ENCODE measurements at regions not wholly inside any gene's neighbourhood (a gene's known extent, or its start where the extent isn't known, plus 50 kb on each side); places are given as distances from the start of the nearest gene placed in this dataset.
"Not testable (repeated sequence)": the region's sequence is repeated elsewhere in the genome, so short reads cannot be mapped to it uniquely, and the experiment has no call there.

DNA sequence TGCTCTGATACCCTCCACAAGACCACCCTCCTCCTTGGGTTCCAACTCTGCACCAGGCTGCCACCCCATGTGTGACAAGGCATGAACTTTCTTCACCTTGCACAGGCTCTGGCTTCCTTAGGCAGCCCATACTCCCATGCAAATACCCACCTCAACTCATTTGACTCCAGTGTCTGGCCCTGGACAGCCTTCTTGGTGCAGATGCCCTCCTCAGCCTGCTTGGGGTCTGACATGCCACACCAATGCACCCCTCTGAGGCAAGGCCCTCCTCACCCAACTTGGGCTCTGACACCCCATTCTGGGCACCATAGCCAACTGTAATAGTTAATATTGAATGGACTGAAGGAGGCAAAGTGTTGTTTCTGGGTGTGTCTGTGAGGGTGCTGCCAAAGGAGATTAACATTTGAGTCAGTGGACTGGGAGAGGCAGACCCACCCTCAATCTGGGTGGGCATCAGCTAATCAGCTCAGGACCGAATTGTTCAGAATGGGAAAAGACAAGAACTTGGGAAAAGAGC is 115.0 kb upstream of the EPB41L4A start:
- DNase-seq (ENCODE audit: low read depth in 2 of 2) = no peak

DNA sequence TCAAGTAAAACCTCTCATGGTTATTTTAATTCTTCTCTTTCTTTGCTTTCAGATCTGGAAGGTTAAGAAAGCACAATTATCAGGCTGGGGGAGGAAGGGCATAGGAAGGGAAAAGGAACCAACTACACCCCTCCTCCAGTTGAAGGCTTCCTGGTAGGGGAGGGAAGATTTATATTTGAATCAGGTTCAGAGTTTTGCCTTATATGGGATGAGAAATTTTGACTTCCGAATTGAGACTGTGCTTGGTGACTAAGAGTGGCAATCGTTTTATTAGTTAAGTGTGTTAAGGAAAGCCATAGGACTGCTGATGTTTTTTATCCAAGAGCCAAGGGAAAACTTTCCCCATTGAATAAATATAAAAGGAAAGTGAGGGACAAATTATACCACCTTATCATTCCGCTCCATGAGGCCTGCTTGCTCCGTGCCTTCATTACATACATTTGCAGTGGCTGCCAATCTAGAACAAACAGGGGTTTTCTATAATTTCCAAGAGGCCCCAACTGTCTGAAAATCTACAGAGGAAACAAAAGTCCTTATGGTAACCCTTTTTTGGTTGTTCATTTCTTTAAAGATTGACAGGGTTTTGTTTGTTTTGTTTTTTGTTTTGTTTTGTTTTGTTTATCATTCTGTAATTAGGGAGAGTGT is 115.7 kb upstream of the EPB41L4A start:
- no peak for DNase-seq (ENCODE audit: low read depth in 2 of 2)

DNA sequence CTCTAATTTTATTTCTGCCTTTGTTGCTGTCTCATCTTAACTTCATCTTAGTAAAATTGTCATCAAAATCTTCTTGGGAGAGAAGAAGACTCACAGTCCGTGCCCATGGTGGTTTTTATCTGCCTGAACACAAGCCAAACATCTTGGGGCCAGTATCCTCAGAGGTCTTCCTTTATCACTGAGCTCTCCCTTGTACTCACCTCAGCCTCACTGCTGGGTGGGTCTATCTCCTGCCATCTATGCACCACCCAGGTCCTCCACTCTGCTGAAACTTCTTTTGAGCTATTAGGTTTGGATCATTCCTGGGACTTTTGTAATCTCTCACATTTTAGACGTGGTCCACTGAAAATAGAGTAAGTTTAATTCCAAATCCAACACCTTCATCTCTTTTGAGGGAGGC is 116.3 kb upstream of the EPB41L4A start:
- DNase-seq (ENCODE audit: low read depth in 2 of 2) = no peak

DNA sequence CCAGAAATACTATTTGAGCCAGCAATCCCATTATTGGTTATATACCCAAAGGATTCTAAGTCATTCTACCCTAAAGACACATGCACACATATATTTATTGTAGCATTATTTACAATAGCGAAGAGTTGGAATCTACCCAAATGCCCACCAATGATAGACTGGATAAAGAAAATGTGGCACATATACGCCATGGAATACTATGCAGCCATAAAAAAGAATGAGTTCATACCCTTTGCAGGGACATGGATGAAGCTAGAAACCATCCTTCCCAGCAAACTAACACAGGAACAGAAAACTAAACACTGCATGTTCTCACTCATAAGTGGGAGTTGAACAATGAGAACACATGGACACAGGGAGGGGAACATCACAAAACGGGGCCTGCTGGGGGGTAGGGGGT is 125.5 kb upstream of the EPB41L4A start:
- DNase-seq (ENCODE audit: low read depth in 2 of 2) = not testable (repeated sequence)

DNA sequence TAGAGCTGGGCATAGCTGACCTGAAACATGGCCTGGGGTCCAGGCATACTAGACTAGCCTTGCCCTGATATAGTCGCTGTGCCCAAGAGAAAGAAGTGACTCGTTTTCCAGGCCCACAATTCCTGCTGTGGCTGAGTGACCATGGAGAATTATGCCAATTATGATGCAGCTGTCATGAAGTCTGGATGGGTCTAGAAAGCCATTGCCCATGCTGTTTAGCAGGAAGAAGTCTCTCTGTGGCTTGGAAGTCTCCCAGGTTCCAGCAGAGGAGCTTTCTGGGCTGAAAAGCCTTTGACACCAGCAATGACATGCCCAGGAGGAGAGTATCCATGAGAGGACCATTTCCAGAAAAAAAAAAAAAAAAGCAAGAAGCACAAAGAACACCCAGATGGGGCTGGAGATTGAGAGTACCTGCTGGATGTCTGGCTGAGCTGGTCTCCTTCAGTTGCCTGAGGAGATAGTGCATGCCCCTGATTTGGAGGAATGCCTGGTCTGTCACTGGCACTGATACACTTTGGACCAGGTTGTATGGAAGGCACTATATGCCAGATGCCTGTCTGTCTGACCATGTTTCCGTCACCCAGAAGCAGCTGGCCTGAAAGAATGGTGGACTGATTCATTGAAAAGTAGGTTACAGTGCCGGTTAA is 128.0 kb upstream of the EPB41L4A start:
- no peak for DNase-seq (ENCODE audit: low read depth in 2 of 2)

DNA sequence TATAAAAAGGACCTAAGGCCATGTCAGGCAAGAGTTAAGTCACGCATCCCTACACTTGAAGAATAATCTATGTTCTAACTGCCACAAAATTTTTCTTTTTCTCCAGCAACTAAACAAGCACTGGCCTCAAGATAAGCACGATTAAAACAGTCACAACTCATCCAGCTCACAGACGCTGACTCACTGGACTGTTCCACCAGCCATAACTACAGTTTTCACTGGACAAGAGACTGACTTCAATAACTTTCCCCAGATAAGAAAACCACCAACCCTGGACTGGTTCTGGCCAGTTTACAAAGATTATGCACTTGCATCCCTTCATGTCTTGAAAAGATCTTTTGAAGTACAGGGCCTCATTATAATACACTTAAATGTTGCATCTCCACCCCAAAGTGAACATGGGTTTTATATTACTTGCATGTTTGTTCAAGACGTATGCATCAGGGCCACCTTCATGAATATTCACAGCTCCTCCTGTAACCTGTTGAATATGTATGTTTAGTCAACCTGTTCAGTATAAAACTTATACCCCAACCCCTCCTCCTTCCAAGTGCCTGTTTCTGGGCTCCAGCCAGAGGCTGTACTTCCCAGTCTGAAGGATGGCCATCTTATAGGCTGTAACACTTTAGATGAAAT is 129.3 kb upstream of the EPB41L4A start:
- no peak for DNase-seq (ENCODE audit: low read depth in 2 of 2)

DNA sequence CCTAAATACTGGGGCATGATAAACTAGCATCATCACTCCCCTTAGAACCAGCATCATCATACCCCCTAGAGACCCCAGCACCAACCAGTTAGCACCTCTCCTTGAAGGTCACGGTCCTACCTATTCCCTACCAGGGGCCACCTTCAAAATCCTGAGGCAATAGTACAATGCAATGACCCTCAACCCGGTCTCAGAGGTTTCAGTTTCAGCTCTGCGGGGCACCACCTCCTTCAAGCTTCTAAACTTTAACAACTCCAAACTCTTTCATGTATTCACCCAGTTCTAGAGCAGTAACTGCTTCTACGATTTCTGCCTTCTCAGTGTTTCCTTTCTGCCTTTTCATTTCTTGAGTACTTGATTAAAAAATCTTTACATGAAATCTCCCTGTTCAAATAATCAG is 130.1 kb upstream of the EPB41L4A start:
- DNase-seq (ENCODE audit: low read depth in 2 of 2) = no peak

DNA sequence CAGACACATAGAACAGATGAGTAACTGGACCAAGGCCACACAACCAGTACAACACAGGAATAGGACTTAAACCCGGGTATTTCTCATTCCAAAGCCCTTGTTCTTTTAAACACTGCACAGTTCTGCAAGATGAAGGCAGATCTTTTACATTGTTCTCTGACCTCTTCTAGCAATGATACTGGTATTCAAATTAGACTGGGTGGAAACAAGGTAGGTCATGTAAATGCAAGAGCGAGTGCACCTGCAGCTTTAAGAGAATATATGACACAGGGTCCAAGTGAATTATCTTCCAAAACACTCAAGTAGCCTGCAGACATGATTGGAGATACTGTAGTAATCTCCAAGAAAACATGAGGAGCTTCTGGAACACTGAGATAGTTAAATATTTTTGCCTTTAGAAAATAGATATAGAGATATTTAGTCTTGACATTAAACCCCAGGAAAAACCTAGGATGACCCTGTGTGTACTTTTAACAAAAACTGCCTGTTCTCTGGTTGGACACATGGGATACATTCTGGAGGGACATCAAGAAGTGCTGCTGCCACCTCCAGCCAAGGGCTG is 130.6 kb upstream of the EPB41L4A start:
- DNase-seq (ENCODE audit: low read depth in 2 of 2) = no peak

DNA sequence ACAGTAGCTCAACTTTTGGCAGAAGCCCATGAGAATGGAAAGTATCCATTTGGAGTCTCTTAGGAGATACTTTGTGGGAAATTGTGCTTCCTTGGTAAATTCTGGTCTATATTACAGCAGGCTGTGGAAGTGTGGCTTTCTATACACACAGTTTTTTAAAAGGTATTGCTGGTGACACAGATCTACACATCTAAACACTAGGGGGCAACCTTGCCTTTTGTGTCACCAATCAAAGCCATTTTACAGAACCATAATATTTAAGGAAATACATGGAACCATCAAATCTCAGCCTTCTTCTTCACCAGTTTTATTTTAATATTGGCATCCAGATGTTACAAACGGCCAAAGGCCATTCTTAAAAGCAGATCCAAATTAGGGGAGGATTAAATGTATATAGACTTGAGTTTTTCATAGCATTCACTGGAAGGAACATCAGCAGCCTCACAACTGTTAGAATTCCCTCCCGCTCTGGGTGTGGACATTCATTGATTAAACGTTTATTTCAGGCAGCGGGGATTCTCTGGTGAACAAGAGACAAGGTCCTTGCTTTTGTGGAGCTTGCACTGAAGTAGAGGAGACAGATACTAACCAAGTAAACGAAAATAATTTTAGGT is 132.4 kb upstream of the EPB41L4A start:
- DNase-seq (ENCODE audit: low read depth in 2 of 2) = peak in 1 of 2 donors; percentile 18

DNA sequence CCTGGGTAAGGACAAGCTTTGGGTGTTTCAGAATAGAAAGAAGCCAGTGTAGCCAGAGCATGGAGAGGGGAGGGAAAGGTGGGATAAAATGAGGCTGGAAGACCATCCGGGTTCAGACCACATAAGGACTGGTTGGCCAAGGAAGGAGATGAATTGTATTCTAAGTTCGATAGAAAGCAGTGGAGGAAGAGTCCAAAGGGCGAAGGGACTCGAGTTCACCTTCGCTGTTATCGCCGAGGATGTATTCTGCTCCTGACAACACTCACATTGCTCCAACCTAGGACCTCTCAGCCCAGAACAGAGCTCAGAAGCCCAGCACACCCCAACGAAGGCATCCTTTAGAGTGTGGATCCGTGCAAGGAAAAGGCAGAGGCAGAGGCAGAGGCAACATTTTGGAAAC is 133.1 kb upstream of the EPB41L4A start:
- DNase-seq (ENCODE audit: low read depth in 2 of 2) = no peak

DNA sequence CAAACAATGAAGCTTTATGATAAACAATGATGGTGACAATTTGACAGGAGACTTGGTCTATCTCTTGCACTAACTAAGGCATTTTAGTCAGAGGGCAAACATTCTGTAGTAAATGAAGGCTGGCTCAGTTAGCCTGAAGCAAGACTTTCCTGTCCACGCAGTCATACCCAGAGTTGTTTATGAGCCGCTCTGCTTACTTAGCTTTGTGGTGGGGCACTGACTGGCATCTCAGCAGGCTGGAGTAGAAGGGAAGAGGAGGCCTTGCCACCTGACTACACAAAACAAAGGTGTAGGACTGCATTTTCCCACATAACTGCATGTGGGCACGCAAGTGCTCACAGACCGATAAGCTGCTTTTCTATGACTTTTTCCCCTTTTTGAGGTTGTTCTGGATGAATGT is 133.7 kb upstream of the EPB41L4A start:
- DNase-seq (ENCODE audit: low read depth in 2 of 2) = no peak

DNA sequence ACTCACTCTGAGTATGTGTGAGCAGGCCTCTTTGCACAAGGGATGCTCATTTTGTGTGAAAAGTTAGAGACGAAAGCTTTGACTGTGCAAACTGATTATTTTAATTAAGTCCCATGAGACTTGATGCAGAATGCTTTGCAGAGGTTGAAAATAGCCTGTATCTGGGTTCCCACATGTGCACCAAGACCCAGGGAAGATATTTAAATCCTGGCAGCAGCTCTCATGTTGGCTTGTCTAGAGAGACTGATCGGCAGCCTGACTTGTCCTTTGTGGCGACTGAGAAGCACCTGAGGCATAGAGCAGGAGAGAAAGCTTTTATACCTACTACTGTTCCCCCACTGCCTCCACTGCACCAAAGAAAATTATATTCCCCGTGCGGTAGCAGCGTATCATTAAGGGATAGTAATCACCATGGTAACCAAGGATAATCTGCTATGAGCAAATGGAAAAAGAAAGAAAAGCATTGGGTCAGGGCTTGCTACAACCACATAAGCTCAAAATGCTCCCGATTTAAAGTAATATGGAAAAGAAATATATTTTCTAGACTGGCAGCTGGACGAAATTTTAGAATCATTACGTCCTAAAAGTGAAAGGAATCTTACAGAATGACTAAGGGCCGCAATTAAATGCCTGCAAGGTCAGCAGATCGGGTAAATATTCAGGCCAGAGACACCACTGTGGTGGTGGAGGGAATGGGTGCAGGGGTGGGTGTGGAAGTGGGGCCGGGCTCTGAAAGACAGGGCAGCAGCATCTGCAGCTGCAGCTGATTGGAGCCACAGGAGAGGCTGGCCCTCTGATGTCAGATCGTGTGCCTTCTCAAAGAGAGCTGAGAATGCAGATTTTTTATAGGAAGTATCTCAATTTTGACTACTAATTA is 135.3 kb upstream of the EPB41L4A start:
- no peak for DNase-seq (ENCODE audit: low read depth in 2 of 2)

DNA sequence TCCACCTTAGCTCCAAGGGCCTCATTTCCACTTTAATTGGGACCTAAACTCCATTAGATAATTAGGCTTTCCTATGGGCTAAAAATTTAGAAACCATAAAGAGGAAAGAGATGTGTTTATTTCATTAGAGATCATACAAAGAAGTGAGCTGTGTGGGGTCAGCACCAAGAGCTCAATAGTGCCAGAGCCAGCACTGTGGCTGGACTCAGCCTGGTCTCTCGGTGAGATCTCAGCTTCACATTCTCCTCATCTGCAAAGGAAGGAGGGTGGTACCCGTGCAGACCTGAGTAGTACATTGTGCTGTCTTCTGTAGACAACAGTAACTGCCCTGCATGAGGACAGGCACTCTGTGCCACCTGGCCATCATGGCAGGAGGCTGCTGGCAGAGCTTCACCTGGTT is 136.1 kb upstream of the EPB41L4A start:
- no peak for DNase-seq (ENCODE audit: low read depth in 2 of 2)

DNA sequence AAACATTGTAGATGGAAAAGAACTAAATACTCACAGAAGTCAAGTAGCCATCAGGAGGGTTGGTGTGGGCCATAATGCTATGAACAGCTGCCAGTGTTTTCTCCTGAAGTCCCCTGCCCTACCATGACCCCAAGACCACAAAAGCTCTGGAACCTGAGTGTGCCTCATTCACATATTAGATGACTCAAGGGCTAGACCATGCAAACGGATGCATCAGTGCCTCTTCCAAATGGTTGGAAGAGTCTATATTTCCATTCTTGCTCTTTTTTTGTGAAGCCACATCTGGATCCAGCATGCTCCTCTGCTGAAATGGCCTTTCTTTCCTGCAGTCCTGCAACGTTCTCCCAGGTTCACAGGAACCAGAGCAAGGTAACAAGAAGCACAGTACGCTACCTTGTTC is 136.6 kb upstream of the EPB41L4A start:
- DNase-seq (ENCODE audit: low read depth in 2 of 2) = no peak

DNA sequence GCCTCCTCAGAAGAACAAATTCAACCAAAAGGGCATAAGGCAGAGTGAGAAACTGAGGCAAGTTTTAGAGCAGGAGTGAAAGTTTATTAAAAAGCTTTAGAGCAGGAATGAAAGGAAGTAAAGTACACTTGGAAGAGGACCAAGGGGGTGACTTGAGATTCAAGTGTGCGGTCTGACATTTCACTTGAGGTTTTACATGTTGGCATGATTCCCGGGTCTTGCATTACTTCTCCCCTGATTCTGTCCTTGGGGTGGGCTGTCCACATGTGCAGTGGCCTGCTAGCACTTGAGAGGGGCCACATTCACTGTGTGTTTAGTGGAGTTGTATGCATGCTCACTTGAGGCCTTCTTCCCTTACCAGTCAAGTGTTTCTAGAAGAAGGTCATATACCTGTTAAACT is 140.4 kb upstream of the EPB41L4A start:
- DNase-seq (ENCODE audit: low read depth in 2 of 2) = not testable (repeated sequence)

DNA sequence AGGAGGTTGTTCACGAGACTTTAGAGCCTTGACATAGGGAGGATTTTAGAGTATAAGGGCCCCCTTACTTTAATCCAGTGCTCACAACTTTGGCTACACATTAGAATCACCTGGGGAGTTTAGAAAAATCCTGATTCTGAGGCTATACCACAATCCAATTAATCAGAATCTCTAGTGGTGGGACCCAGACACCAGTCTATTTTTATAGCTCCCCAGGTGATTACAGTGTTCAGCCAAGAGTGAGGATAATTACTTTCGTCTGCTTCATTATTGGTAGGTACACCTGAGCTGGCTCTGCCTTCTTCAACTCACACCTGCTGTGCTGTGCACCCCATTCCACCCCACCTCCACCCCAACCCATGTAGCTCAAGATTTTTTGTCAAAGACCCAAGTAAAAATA is 141.3 kb upstream of the EPB41L4A start:
- no peak for DNase-seq (ENCODE audit: low read depth in 2 of 2)

DNA sequence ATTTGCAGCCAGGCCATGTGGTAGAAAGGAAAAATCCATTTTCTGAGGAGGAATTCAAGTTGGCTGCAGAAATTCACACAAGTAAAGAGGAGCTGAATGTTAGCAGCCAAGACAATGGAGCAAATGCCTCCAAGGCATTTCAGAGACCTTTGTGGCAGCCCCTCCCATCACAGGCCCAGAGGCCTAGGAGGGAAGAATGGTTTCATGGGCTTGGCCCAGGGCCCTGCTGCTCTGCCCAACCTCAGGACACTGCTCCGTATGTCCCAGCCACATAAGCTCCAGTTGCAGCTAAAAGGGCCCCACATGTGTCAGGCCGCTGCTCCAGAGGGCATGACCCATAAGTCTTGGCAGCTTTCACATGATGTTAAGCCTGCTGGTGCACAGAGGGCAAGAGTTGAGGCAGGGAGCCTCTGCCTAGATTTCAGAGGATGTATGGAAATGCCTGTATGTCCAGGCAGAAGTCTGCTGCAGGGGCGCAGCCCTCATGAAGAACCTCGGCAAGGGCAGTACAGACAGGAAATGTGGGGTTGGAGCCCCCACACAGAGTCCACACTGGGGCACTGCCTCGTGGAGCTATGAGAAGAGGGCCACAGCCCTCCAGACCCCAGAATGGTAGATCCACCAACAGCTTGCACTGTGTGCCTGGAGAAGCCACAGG is 144.2 kb upstream of the EPB41L4A start:
- no peak for DNase-seq (ENCODE audit: low read depth in 2 of 2)

DNA sequence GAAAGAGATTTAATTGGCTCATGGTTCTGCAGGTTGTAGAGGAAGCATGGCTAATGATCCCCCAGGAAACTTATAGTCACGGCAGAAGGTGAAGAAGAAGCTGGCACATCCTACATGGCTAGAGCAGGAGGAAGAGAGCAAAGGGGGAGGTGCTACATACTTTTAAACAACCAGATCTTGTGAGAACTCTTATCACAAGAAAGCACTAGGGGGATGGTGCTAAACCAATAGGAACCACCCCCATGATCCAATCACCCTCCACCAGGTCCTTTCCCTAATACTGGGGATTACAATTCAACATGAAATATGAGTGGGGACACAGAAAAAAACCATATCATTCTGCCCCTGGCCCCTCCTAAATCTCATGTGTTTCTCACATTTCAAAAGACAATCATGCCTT is 147.2 kb upstream of the EPB41L4A start:
- no peak for DNase-seq (ENCODE audit: low read depth in 2 of 2)

DNA sequence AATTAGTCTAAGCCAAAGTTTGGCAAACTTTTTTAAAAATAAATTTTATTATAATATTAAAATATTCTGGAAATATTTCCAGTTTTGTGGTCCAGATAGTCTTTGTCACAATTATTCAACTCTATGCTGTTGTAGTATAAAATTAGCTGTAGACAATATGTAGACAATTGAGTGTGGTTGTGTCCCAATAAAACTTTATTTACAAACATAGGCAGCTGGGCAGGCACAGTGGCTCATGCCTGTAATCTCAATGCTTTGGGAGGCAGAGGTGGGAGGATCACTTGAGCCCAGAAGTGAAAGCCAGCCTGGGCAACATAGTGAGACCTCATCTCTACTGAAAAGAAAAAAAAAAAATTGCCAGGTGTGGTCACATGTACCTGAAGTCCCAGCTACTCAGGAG is 150.5 kb upstream of the EPB41L4A start:
- DNase-seq (ENCODE audit: low read depth in 2 of 2) = no peak

DNA sequence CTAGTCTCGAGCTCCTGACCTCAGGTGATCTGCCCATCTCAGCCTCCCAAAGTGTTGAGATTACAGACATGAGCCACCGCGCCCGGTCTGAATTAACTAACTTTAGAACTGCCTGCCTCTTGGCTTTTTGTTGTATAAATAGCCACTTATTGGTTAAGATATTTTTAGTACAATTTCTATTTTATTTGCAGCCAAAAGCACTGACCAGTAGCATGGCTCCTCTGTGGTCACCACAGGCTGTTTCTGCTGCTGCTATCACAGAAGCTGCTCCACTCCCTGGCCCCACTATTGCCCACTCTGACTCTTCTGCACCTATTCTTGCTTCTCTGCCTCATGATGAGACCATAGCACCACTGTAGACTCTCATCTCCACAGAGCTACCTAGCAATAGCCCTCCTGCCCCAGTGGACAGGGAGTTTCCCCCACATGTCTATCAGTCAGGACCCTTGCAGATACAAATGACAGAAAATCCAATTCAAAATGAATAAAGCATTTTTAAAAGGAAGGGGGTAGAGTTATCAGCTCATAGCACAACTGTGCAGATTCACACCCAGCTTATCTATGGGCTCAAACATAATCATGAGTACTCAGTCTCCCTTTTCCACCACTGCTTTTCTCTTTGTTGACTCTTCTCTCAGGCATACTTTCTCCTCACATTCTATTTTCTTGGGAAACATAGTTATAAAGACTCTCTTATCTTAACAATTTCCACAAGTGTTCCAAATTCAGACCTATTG is 151.8 kb upstream of the EPB41L4A start:
- no peak for DNase-seq (ENCODE audit: low read depth in 2 of 2)

All from activated CD4-positive, alpha-beta T cell treated with anti-CD3 and anti-CD28 coated beads for 24 hours (primary cell).